HL-60 (cell line): ENCODE measurements at regions not wholly inside any gene's neighbourhood (a gene's known extent, or its start where the extent isn't known, plus 50 kb on each side); places are given as distances from the start of the nearest gene placed in this dataset.
"Not testable (repeated sequence)": the region's sequence is repeated elsewhere in the genome, so short reads cannot be mapped to it uniquely, and the experiment has no call there.

Experiments used
- DNase-seq, 2 experiments: peaks; one replicate each; pipeline ENCODE4 v3.0.0-alpha.2; 2010 to 2020; ENCODE audit warnings: low read depth in 1 of 2, low spot score in 1 of 2
- H3K27ac ChIP-seq: fragments of 250-450 bp; sonication (Bioruptor Pico); replicated peaks from 2 replicates; pipeline ENCODE4 v1.5.1; 2020; ENCODE audit warnings: mild to moderate bottlenecking, moderate library complexity
- H3K27me3 ChIP-seq: fragments of 250-450 bp; sonication (Bioruptor Pico); 2 replicates; pipeline ENCODE4 v1.5.1; 2021; ENCODE audit warnings: mild to moderate bottlenecking, moderate library complexity; ENCODE audit not compliant: insufficient read depth, poor library complexity, severe bottlenecking
- H3K4me3 ChIP-seq: replicated peaks from 2 replicates; pipeline ENCODE4 v1.5.1; 2011; ENCODE audit warnings: mild to moderate bottlenecking, control low read depth, low read length; ENCODE audit not compliant: insufficient read depth
- GABPA ChIP-seq: IDR thresholded peaks from 2 replicates; pipeline ENCODE4 v1.6.1; 2012; ENCODE audit warnings: low read depth
- POLR2AphosphoS5 ChIP-seq: IDR thresholded peaks from 2 replicates; pipeline ENCODE4 v1.6.1; 2012; ENCODE audit warnings: low read depth
- REST ChIP-seq: IDR thresholded peaks from 2 replicates; pipeline ENCODE4 v1.6.1; 2012; ENCODE audit warnings: low read depth; ENCODE audit not compliant: insufficient replicate concordance
- SPI1 ChIP-seq: IDR thresholded peaks from 2 replicates; pipeline ENCODE4 v1.6.1; 2012; ENCODE audit warnings: low read depth, mild to moderate bottlenecking, borderline replicate concordance
- TF ChIP-seq, protein P1 (sequence below): IDR thresholded peaks from one replicate; pipeline ENCODE4 v1.5.1; 2011; ENCODE audit warnings: low read length, control low read depth, inconsistent platforms; ENCODE audit not compliant: insufficient read depth

GRCh38 chr1:242886137-242886536 lies 361.6 kb upstream of the PLD5 start:
- Histone ChIP-seq H3K27ac (no peak overlapping the region), H3K27me3 (no peaks in the 10 kb centered on the region), H3K4me3 (no peak overlapping the region)
- TF ChIP-seq, protein P1, sequence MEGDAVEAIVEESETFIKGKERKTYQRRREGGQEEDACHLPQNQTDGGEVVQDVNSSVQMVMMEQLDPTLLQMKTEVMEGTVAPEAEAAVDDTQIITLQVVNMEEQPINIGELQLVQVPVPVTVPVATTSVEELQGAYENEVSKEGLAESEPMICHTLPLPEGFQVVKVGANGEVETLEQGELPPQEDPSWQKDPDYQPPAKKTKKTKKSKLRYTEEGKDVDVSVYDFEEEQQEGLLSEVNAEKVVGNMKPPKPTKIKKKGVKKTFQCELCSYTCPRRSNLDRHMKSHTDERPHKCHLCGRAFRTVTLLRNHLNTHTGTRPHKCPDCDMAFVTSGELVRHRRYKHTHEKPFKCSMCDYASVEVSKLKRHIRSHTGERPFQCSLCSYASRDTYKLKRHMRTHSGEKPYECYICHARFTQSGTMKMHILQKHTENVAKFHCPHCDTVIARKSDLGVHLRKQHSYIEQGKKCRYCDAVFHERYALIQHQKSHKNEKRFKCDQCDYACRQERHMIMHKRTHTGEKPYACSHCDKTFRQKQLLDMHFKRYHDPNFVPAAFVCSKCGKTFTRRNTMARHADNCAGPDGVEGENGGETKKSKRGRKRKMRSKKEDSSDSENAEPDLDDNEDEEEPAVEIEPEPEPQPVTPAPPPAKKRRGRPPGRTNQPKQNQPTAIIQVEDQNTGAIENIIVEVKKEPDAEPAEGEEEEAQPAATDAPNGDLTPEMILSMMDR = no peak
- TF ChIP-seq SPI1 = no peak
- TF ChIP-seq REST = no peak
- TF ChIP-seq GABPA = no peak
- no peak for TF ChIP-seq POLR2AphosphoS5
- DNase-seq = no peak

GRCh38 chr1:242880022-242880421 lies 355.5 kb upstream of the PLD5 start:
- not testable (repeated sequence) for H3K27me3 ChIP-seq, DNase-seq, H3K27ac ChIP-seq, H3K4me3 ChIP-seq

DNA sequence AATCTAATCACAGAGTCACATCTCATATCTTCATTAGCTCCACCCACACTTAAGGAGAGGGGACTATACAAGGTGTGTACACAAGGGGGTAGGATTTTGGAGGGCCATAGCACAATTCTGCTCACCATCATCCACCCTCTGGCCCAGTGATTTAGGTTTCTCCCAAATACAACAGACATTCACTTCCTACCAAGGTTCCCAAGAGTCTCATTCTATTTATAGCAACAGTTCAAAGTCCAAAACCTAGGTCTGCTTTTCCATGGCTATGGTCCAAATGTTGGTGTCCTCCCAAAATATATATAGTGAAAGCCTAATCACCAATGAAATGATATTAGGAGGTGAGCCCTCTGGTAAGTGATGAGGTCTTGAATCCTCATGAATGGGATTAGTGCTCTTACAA lies 353.2 kb upstream of the PLD5 start:
- TF ChIP-seq, protein P1 = no peak
- TF ChIP-seq GABPA = no peak
- no peak for TF ChIP-seq REST
- no peak for TF ChIP-seq POLR2AphosphoS5
- no peak for TF ChIP-seq SPI1
- no peak overlapping the region for H3K27ac ChIP-seq
- DNase-seq = no peak
- H3K27me3 ChIP-seq = no peaks in the 10 kb centered on the region
- H3K4me3 ChIP-seq = no peak overlapping the region

DNA sequence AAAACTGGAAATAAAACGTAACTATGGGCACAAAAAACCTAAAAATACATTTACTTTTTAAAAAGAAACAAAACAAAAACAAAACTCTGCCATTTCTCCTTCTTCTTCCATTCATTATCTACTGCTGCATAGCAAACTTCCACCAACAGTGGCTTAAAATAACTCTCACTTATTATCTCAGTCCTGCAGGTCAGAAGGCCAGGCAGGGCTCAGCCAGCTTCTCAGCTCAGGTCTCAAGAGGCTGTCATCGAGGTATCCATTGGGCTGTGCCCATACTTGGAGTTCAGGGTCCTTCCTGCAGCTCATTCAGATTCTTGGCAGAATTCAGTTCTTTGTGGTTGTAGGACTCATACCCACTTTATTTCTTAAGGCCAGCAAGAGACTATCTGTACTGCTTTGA lies 352.7 kb upstream of the PLD5 start:
- Histone ChIP-seq H3K27ac (no peak overlapping the region), H3K4me3 (no peak overlapping the region), H3K27me3 (no peaks in the 10 kb centered on the region)
- DNase-seq = no peak
- TF ChIP-seq REST = no peak
- no peak for TF ChIP-seq POLR2AphosphoS5
- TF ChIP-seq, protein P1 = no peak
- TF ChIP-seq GABPA = no peak
- no peak for TF ChIP-seq SPI1
